AG10803 (cell line): ENCODE measurements at regions not wholly inside any gene's neighbourhood (a gene's known extent, or its start where the extent isn't known, plus 50 kb on each side); places are given as distances from the start of the nearest gene placed in this dataset.

Experiments used
- DNase-seq: peaks from one replicate; pipeline ENCODE4 v3.0.0; 2010; ENCODE audit warnings: low read depth
- H3K4me3 ChIP-seq: 2 replicates; pipeline ENCODE4 v1.5.1; 2011; ENCODE audit warnings: mild to moderate bottlenecking, low read length, control low read depth
- TF ChIP-seq, protein P1 (sequence below): conservative IDR thresholded peaks from 2 replicates; pipeline ENCODE4 v1.5.1; 2011; ENCODE audit warnings: mild to moderate bottlenecking, low read length, control low read depth, inconsistent platforms

DNA sequence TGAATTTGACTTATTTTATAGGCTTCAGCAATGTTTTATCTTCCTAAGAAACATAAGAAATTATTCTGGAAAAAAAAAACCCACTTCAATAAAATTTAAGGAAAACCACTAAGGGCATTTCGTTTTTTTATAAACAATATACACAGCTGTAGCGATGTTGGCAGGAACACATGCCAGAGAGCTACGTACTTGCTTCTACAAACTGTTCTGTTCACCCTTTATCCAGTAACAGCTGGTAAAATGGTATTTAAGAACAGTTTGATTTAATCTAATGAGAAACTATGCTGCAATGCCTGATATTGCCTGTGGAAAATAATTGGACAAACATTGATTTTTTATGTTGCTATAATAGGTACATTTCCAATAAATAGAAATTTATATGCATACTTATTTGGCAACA lies 137.2 kb upstream of the DACH1 start:
- no peak for DNase-seq
- H3K4me3 ChIP-seq = no peak overlapping the region
- TF ChIP-seq, protein P1, sequence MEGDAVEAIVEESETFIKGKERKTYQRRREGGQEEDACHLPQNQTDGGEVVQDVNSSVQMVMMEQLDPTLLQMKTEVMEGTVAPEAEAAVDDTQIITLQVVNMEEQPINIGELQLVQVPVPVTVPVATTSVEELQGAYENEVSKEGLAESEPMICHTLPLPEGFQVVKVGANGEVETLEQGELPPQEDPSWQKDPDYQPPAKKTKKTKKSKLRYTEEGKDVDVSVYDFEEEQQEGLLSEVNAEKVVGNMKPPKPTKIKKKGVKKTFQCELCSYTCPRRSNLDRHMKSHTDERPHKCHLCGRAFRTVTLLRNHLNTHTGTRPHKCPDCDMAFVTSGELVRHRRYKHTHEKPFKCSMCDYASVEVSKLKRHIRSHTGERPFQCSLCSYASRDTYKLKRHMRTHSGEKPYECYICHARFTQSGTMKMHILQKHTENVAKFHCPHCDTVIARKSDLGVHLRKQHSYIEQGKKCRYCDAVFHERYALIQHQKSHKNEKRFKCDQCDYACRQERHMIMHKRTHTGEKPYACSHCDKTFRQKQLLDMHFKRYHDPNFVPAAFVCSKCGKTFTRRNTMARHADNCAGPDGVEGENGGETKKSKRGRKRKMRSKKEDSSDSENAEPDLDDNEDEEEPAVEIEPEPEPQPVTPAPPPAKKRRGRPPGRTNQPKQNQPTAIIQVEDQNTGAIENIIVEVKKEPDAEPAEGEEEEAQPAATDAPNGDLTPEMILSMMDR = no peak

DNA sequence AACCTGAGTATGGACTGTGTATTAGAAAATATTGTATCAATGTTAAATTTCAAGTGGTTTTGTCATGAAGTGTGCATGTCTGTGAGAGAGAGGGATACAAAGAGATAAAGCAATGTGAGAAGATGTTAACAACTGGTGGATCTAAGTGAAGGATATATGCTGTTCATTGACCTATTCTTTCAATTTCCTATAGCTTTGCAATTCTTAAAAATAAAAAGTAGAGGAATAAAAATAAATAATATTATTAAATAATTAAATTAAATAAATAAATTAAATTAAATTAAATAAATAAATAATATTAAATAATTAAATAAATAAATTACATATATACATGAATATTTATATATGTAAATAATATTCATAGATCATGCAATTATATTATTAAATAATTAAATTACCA lies 131.2 kb upstream of the DACH1 start:
- no peak overlapping the region for H3K4me3 ChIP-seq
- TF ChIP-seq, protein P1 = no peak
- DNase-seq = no peak

DNA sequence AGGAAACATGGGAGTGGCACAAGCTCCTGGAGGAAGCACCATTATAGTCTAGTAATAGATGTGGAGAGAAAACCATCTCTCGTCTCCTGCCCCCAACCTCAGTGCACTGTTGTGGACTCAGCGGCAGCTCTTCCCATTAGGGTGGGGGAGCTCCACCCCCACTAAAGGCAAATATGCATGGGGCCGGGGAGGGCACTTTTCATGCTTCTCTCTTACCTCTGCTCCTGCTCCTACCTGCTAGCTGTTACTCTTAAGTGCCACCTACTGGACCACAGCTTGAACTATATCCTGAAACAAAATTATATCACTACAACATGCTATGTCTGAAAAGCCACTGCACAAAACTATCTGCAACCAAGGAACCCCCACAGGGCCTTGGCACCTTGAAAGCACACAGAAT lies 112.6 kb upstream of the DACH1 start:
- no peak for DNase-seq
- no peak overlapping the region for H3K4me3 ChIP-seq
- TF ChIP-seq, protein P1 = no peak

DNA sequence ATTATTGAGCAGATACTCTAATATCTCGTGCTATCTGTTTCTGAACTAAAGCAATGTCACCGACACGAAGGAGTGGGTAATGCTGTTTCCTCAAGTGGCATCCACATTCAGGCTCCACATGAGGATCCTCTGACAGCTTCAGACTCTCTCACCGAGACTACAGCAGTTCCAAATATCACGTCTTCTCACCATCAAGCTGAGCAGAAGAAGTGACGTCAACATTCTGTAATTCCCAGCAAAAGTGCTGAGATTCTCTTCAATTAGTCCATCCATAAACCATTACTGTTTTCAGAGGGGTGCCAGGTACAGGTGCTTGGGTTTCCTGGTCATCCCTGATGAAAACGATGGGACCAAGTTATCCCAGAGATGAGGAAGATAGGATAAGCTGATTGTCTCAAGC lies 110.0 kb upstream of the DACH1 start:
- H3K4me3 ChIP-seq = no peak overlapping the region
- DNase-seq = no peak
- TF ChIP-seq, protein P1 = no peak

DNA sequence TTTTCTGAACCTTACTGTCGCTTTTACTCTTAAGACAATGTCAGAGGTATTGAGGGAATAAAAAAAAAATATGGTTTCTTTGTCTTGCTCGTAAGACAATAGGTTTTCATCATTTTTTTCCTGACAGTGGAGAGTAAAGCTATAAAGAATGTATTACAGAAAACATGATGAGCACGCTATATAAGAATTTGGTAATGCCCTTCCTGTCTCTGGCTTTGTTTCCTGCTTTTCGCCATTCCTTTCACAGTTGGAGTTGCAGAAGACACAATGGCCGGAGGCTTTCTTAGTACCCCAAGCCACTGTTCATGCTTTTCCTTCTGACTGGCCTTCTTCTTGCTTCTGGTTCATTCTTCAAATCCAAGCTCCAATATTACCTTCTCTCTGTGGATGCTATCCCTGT lies 101.0 kb upstream of the DACH1 start:
- H3K4me3 ChIP-seq = no peak overlapping the region
- no peak for DNase-seq
- TF ChIP-seq, protein P1 = no peak

DNA sequence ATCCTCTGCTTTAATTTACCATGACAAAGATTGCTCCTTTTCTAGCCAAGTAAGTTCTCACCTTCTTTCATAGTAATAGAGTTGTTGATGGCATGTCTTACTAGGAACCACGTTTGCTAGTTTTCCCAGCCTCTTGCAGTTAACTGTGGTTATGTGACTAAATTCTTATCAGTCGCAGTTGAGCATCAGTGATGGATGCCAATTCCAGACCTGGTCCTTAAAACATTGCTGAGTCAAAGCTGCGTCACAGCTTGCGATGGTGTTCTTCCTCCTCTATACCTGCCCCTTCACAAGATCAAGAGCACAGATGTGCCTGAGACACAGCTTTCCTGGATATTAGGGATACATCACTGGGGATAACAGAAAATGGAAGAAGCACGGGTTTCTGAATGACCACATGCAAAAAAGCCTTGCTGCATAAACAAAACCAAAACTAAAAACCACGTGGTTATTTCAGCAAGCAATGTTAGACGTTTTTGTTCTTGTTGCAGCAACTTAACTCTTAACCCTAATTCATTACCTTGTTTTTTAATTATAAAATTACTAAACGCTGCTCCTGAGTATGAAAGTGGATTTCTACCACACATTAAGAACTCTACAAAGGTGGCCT lies 97.6 kb upstream of the DACH1 start:
- no peak for DNase-seq
- no peak overlapping the region for H3K4me3 ChIP-seq
- TF ChIP-seq, protein P1 = no peak

DNA sequence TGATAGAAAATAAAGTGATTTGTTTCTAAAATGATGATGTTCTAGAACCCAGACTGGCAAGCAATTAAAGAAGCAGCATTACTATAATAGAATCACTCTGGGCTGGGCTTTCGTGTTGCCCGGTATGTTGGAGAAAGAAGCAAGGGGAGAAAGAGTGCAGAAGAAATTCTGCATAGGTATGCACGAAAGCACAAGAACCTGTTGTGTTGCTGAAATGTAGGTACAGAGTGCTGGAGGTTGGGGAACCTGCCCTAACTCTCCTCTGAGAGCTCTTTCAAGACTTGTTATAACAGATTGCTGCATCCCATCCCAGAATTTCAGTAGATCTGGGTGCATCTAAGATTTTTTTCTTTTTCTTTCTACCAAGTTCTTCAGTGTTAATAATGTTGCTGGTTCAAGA lies 95.7 kb upstream of the DACH1 start:
- TF ChIP-seq, protein P1 = no peak
- H3K4me3 ChIP-seq = no peak overlapping the region
- no peak for DNase-seq
